ENCODE measurements at regions not wholly inside any gene's neighbourhood (a gene's known extent, or its start where the extent isn't known, plus 50 kb on each side); places are given as distances from the start of the nearest gene placed in this dataset.

- WGBS, 3 donors = 79 to 94% (median 80%) methylated on average over 1 of the region's 1 CpG
- no peak overlapping the region for H3K27ac ChIP-seq (ENCODE audit: low read depth, low read length)
Measured at GRCh38 chr14:31987721-31988120, 89.4 kb upstream of the ARHGAP5 start.

- 36 to 51% (median 41%) methylated on average over 1 of the region's 1 CpG for WGBS, 3 donors
- no peak overlapping the region for H3K27ac ChIP-seq (ENCODE audit: low read depth, low read length)
Measured at GRCh38 chr14:31988244-31988643, 88.9 kb upstream of the ARHGAP5 start.

- no peak overlapping the region for H3K27ac ChIP-seq (ENCODE audit: low read depth, low read length)
- 59 to 61% (median 59%) methylated on average over 6 of the region's 6 CpGs for WGBS, 3 donors
Measured at GRCh38 chr14:31990183-31990857, 86.8 kb upstream of the ARHGAP5 start.

GRCh38 chr14:31990926-31991572 lies 86.1 kb upstream of the ARHGAP5 start:
- 21 to 31% (median 27%) methylated on average over 6 of the region's 6 CpGs for WGBS, 3 donors
- H3K27ac ChIP-seq (ENCODE audit: low read depth, low read length) = no peak overlapping the region

GRCh38 chr14:31992011-31992447 lies 85.1 kb upstream of the ARHGAP5 start:
- 56 to 81% (median 71%) methylated on average over 1 of the region's 1 CpG for WGBS, 3 donors
- no peak overlapping the region for H3K27ac ChIP-seq (ENCODE audit: low read depth, low read length)

GRCh38 chr14:31993521-31993951 lies 83.6 kb upstream of the ARHGAP5 start:
- WGBS, 3 donors = 77 to 85% (median 79%) methylated on average over 3 of the region's 3 CpGs

GRCh38 chr14:31994391-31995033 lies 82.6 kb upstream of the ARHGAP5 start:
- 47 to 75% (median 73%) methylated on average over 3 of the region's 3 CpGs for WGBS, 3 donors
- no peak overlapping the region for H3K27ac ChIP-seq (ENCODE audit: low read depth, low read length)

More at GRCh38 chr14:31993521-31993951, 83.6 kb upstream of the ARHGAP5 start:
- no peak overlapping the region for H3K27ac ChIP-seq (ENCODE audit: low read depth, low read length)

- WGBS, 3 donors = 92 to 96% (median 95%) methylated on average over 5 of the region's 5 CpGs
Measured at GRCh38 chr14:32003585-32003984, 73.5 kb upstream of the ARHGAP5 start.

GRCh38 chr14:32004300-32004699 lies 72.8 kb upstream of the ARHGAP5 start:
- no peak overlapping the region for H3K27ac ChIP-seq (ENCODE audit: low read depth, low read length)
- WGBS, 3 donors = 54 to 72% (median 60%) methylated on average over 4 of the region's 4 CpGs

More at GRCh38 chr14:32003585-32003984, 73.5 kb upstream of the ARHGAP5 start:
- H3K27ac ChIP-seq (ENCODE audit: low read depth, low read length) = no peak overlapping the region

GRCh38 chr14:32005628-32006027 lies 71.5 kb upstream of the ARHGAP5 start:
- 94 to 99% (median 99%) methylated on average over 5 of the region's 5 CpGs for WGBS, 3 donors
- H3K27ac ChIP-seq (ENCODE audit: low read depth, low read length) = no peak overlapping the region

- no peak overlapping the region for H3K27ac ChIP-seq (ENCODE audit: low read depth, low read length)
- 56 to 84% (median 80%) methylated on average over 14 of the region's 14 CpGs for WGBS, 3 donors
Measured at GRCh38 chr14:32006263-32007110, 70.6 kb upstream of the ARHGAP5 start.

- WGBS, 3 donors = 66 to 76% (median 68%) methylated on average over 2 of the region's 2 CpGs
- no peak overlapping the region for H3K27ac ChIP-seq (ENCODE audit: low read depth, low read length)
Measured at GRCh38 chr14:32007755-32008362, 69.2 kb upstream of the ARHGAP5 start.

- H3K27ac ChIP-seq (ENCODE audit: low read depth, low read length) = no peak overlapping the region
- WGBS, 3 donors = 85 to 91% (median 89%) methylated on average over 1 of the region's 1 CpG
Measured at GRCh38 chr14:32008602-32009193, 68.4 kb upstream of the ARHGAP5 start.

- H3K27ac ChIP-seq (ENCODE audit: low read depth, low read length) = no peak overlapping the region
- 66 to 86% (median 79%) methylated on average over 5 of the region's 5 CpGs for WGBS, 3 donors
Measured at GRCh38 chr14:32009221-32009975, 67.7 kb upstream of the ARHGAP5 start.

- whole genome bisulfite sequencing, 3 donors = 78 to 86% (median 84%) methylated on average over 6 of the region's 6 CpGs
- H3K27ac ChIP-seq (ENCODE audit: low read depth, low read length) = no peak overlapping the region
Measured at GRCh38 chr14:32009976-32010581, 67.0 kb upstream of the ARHGAP5 start.

- 74 to 89% (median 88%) methylated on average over 4 of the region's 4 CpGs for WGBS, 3 donors
- H3K27ac ChIP-seq (ENCODE audit: low read depth, low read length) = no peak overlapping the region
Measured at GRCh38 chr14:32010604-32011125, 66.4 kb upstream of the ARHGAP5 start.

GRCh38 chr14:32011225-32011624 lies 65.9 kb upstream of the ARHGAP5 start:
- 84 to 88% (median 86%) methylated on average over 3 of the region's 3 CpGs for WGBS, 3 donors

More at GRCh38 chr14:32011225-32011624, 65.9 kb upstream of the ARHGAP5 start:
- no peak overlapping the region for H3K27ac ChIP-seq (ENCODE audit: low read depth, low read length)

Measured in adipose tissue (tissue), 3 donors.